Gastroesophageal sphincter (tissue), 2 donors: ENCODE measurements at regions not wholly inside any gene's neighbourhood (a gene's known extent, or its start where the extent isn't known, plus 50 kb on each side); places are given as distances from the start of the nearest gene placed in this dataset.

ENCODE experiments used
- EP300 ChIP-seq: sonication (generic); formaldehyde crosslinking; IDR thresholded peaks from one replicate; pipeline ENCODE4 v1.6.1; 2017; ENCODE audit warnings: antibody characterized with exemption, mild to moderate bottlenecking
- POLR2A ChIP-seq, 2 donors: fragments of 450-650 bp; IDR thresholded peaks; one replicate each; pipeline ENCODE4 v1.6.1; 2017; ENCODE audit warnings: antibody characterized with exemption in 2 of 2, mild to moderate bottlenecking in 2 of 2, moderate library complexity in 1 of 2
- POLR2AphosphoS5 ChIP-seq: sonication (generic); formaldehyde crosslinking; IDR thresholded peaks from one replicate; pipeline ENCODE4 v1.6.1; 2017; ENCODE audit warnings: antibody characterized with exemption

DNA sequence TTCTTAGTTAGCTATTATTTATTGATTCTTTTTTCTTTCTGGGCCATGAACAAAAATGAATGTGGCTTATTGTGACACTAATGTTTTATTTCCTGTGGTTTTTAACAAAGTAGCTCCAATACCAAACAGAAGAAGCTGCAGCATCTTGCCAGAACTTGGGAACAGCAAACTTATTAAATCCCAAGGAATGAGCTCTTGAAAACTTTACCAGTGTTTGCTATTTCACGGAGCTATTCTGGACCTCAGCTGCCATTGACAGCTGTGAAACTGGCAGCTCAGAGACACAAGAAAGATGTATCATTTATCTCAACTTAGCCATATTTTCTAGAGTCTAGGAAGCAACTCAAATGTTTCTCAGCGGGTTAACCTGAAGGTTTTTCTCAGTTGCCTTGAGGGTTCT, 91.0 kb upstream of the NEUROD1 start:
- TF ChIP-seq POLR2A (IDR thresholded peaks at IDR 0.05) (no peak), EP300 (no peak), POLR2AphosphoS5 (no peak)
